ENCODE measurements at regions not wholly inside any gene's neighbourhood (a gene's known extent, or its start where the extent isn't known, plus 50 kb on each side); places are given as distances from the start of the nearest gene placed in this dataset.

DNA sequence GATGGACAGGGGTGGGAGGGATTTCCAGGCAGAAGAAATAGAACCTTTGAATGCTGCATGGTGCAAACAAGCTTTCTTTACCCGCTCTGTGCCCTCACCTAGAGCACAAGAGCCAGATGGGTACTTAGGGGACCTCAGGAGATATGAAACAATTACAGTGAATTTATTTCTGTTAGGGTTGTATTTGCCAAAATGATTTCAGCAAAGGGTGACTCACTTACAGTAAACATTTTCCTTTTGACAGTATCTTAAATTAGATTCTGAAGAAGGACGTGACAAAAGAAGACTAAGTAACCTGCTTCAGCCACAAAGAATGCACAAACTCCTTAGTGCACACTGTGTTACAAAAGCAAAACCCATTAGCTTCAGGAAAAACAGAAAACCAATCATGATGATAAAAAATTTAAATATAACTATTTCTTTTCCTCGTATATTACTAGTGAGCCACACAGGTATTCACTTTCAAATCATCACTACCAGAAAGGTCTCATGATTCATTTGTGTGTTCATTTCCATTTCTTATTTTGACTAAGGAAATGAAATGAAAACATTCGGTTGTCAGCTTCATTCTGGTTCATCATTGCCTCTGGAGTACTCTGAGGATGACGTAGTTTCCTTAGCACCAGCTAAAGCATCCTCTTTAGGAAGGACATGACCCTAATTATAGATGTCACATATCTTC, 158.8 kb downstream of the NHLRC3 start:
- no peak for DNase-seq (ENCODE audit: low read depth)
- TF ChIP-seq, protein P1, sequence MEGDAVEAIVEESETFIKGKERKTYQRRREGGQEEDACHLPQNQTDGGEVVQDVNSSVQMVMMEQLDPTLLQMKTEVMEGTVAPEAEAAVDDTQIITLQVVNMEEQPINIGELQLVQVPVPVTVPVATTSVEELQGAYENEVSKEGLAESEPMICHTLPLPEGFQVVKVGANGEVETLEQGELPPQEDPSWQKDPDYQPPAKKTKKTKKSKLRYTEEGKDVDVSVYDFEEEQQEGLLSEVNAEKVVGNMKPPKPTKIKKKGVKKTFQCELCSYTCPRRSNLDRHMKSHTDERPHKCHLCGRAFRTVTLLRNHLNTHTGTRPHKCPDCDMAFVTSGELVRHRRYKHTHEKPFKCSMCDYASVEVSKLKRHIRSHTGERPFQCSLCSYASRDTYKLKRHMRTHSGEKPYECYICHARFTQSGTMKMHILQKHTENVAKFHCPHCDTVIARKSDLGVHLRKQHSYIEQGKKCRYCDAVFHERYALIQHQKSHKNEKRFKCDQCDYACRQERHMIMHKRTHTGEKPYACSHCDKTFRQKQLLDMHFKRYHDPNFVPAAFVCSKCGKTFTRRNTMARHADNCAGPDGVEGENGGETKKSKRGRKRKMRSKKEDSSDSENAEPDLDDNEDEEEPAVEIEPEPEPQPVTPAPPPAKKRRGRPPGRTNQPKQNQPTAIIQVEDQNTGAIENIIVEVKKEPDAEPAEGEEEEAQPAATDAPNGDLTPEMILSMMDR (conservative IDR thresholded peaks at IDR 0.05; ENCODE audit: low read length), result no peak
- no peak overlapping the region for H3K4me3 ChIP-seq (ENCODE audit: low read length)

DNA sequence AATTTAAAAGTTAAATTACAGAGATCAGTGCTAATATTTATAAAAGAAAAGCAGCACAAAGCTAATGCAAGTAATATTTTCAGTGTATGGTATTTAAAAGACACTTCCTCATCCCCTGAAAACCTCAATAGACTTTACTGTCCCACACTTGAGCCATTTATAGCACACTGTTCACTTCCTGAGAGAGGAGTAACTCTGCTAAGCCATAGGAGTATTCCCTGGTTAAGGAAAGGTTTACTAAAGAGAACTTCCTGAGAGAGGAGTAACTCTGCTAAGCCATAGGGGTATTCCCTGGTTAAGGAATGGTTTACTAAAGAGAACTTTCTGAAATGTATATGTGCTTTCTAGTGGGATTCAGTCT, 159.4 kb downstream of the NHLRC3 start:
- DNase-seq (ENCODE audit: low read depth), result no peak
- H3K4me3 ChIP-seq (ENCODE audit: low read length), result no peak overlapping the region

DNA sequence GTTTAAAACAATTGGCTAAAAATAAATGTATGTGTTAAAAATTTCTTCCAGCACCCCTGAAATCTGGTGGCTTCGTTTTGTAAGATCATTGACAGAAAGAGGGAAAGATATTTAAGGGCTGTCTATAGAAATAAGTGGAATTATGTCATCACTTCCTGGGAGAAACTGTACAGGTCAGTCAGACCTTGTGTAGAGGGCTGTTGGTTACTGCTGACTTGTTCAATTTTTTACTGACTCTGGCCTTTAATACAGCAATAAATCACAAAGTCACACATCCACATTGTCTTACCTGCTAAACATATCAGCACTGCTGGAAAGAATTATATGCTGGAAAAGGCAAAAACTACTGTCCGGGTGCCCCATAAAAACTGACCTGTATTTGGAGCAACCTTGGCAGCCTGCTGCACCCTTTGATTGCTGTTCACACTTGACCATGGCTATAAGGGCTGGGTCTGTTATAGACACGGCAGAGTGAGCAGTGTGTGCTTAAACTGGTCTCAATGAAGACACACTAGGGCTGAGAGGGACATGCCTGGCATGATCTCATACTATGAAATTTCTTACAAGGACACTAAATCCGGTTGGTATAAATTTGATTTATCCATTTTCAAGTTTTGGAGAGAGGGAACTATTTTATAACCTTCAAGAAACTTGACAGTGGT, 162.1 kb downstream of the NHLRC3 start:
- TF ChIP-seq, protein P1 (conservative IDR thresholded peaks at IDR 0.05; ENCODE audit: low read length), result no peak
- no peak overlapping the region for H3K4me3 ChIP-seq (ENCODE audit: low read length)
- no peak for DNase-seq (ENCODE audit: low read depth)

More for the DNA sequence above, 159.4 kb downstream of the NHLRC3 start:
- TF ChIP-seq, protein P1 (conservative IDR thresholded peaks at IDR 0.05; ENCODE audit: low read length), result no peak

DNA sequence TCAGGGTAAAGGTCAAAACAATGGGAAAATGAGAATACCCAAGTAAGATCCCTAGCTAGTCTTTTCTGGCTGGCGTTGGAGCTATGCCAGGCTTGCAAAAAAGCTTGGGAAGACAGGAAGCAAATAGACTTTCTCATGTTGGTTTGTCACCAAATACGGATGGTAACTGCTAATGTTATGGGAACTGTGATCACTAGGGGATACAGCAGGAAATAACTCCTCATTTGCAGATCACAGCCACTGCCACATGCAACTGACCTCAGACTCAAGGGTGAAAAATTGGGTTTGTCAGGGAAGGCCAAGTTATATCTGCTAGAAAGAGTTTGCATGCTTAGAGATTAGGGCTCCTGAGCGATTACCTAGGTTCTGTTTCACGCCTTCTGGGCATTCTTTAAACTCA, 162.9 kb downstream of the NHLRC3 start:
- no peak for DNase-seq (ENCODE audit: low read depth)
- no peak overlapping the region for H3K4me3 ChIP-seq (ENCODE audit: low read length)
- TF ChIP-seq, protein P1 (conservative IDR thresholded peaks at IDR 0.05; ENCODE audit: low read length), result no peak

DNA sequence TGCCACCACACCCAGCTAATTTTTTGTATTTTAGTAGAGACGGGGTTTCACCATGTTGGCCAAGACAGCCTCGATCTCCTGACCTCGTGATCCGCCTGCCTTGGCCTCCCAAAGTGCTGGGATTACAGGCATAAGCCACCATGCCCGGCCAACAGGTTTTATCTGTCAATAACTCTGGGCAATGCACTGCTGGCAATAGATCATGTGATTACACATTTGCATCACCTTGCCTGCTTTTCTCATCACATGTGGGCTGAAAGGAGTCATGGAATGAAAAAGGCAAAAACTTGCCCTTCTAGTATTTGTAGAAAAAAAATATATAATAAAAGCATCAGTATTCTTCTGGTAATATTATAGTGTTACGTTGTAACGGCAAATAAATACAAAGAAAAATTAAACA, 164.5 kb downstream of the NHLRC3 start:
- TF ChIP-seq, protein P1 (conservative IDR thresholded peaks at IDR 0.05; ENCODE audit: low read length), result no peak
- H3K4me3 ChIP-seq (ENCODE audit: low read length), result no peak overlapping the region
- DNase-seq (ENCODE audit: low read depth), result no peak

DNA sequence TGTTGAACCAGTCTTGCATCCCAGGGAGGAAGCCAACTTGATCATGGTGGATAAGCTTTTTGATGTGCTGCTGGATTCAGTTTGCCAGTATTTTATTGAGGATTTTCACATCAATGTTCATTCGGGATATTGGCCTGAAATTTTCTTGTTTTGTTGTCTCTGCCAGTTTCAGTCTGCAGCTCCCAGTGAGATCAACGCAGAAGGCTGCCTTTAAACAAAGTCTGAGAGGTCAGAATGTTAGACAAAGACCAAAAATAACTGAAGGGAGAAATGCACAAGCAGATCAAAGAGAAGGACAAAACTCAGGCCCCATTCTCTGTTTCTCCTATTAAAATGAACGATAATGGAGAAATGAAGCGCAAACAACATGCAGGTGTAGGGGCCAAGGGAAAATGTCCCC, 170.4 kb downstream of the NHLRC3 start:
- no peak for DNase-seq (ENCODE audit: low read depth)

More for the DNA sequence above, 170.4 kb downstream of the NHLRC3 start:
- H3K4me3 ChIP-seq (ENCODE audit: low read length), result no peak overlapping the region
- TF ChIP-seq, protein P1 (conservative IDR thresholded peaks at IDR 0.05; ENCODE audit: low read length), result no peak
